HG02870 (cell line): ENCODE measurements at regions not wholly inside any gene's neighbourhood (a gene's known extent, or its start where the extent isn't known, plus 50 kb on each side); places are given as distances from the start of the nearest gene placed in this dataset.
A peak's percentile ranks its signal among the peaks of the same experiment; 100 is the strongest.
"Not testable (repeated sequence)": the region's sequence is repeated elsewhere in the genome, so short reads cannot be mapped to it uniquely, and the experiment has no call there.

ENCODE experiments used
- ATAC-seq: cut with Tn5 transposase; IDR thresholded peaks from one replicate; pipeline ENCODE4 v1.9.1; 2021; ENCODE audit warnings: mild to moderate bottlenecking, moderate library complexity; ENCODE audit not compliant: unreplicated experiment

DNA sequence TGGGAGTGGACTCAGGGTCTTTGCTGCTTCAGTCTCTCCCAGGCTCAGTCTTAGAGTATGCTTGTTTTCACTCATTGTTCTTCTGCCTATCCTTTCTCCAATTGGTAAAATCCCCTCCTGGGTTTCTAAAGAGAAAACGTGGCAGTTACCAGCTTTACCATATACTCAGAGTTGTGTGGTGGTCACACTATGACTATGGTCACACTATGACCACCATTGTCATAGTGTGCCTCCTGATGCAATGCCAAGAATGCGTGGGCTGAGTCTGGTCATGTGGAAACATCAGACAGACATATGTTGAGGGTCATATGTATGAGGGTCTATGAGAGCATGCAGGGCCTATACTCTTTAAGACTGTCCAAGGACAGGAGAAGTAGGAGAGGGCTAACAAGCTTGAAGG is 326.5 kb upstream of the PRR16 start:
- no peak for ATAC-seq

DNA sequence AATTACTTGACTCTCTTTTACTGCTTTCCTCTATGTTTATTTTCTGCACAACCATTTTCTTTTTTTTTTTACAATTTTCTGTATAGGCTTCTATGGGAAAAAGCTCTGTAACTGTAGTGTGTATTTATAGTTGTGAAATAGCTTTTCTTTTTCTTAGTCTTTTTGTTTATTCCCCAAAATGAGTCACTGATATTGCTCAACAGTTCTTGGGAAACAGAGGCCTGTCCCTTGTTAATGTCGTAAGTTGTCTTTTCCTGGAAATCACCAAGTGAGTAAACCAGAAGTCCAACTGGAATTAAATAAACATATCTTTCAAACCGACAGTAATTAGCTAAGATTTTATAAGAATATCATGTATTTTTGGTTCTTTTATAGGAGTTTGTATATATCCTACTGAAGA is 325.1 kb upstream of the PRR16 start:
- ATAC-seq = no peak

DNA sequence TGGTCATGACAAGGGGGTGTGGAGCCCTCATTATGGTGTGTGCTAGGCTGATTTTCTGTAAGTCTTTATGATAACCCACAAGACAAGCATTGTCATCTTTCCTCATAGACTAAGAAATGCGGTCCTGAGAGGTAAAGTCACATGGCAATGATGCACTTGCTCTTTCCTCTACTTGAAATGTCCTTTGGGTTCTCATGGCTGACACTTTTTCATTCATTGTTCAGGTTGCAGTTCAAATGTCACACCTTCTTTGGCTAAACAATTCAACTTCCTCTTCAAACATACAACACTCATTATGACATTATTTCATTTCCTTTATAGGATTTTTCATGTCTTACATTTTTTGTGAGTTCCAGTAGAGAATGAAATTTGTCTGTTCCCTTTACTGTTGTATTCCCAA is 323.6 kb upstream of the PRR16 start:
- no peak for ATAC-seq

DNA sequence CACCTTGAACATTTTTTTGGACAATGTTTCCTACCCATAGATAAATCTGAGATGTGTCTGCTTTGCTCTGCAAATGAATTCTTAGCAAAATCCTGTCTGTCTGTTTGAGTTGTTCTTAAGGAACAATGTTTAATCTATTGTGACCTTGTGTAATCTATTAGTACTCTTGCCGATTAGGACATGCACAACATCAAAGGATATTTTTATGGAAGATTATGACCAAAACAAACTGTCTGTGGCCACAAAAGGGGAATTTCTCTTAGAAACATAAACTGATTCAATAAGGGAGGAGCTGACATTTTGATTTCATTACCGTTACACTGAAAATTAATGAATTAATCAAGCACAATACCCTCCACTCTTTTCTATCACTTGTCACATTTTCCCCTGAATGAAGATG is 323.0 kb upstream of the PRR16 start:
- no peak for ATAC-seq

DNA sequence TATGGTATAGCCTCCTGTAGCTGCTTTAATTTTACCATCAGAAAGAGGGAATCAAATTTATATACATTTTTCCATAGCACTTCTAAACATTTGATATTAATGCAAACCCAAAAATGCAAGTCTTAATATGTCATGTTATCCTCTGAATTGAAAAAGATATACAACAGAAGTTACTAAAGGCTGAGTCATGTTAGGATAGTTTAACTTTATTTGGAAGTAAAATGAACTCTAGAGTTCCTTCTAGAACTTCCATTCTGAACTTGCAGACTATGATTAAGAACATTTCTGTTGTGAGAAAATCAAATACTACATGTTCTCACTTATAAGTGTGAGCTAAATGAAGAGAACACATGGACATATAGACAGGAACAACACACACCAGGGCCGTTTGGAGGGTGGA is 317.3 kb upstream of the PRR16 start:
- ATAC-seq = no peak

DNA sequence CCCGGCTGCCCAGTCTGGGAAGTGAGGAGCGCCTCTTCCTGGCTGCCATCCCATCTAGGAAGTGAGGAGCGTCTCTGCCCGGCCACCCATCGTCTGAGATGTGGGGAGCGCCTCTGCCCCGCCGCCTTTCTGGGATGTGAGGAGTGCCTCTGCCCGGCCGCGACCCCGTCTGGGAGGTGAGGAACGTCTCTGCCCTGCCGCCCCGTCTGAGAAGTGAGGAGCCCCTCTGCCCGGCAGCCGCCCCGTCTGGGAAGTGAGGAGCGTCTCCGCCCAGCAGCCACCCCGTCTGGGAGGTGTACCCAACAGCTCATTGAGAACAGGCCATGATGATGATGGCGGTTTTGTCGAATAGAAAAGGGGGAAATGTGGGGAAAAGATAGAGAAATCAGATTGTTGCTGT is 316.2 kb upstream of the PRR16 start:
- ATAC-seq = not testable (repeated sequence)

DNA sequence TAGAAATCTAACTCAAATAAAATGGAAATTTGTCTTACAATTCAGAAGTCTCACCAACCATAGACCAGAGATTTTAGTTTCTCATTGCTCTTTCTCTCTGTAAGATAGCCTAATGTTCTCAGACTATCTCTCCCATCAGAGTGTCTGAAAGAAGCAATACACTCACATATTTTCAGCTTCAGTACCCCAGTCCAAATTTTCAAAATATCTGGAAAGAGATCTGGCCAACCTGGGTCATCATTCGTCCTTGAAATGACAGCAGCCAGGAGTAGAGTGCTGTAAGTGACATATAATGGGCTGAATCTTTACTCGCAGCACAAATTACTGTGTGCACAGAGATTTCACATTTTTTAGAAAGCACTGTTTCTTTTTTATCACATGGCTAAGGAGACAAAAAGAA is 313.3 kb upstream of the PRR16 start:
- ATAC-seq = no peak

DNA sequence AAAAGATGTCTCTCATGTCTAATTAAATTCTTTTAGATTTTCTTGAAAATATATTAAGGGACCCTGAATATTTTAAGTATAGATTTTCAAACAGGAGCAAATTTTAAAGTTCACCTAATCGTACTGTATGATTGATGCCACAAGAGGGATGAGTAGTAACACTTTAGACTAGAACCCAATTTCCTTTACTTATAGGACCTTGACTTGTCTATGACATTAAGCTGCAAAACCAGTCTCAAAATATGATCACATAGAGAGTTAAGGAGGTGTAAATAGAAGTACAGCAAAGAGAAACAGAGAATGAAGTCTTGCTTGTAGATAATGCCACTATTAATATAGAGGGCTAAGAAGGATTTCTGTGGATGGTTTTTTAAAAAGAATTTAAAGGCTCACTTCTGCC is 312.9 kb upstream of the PRR16 start:
- no peak for ATAC-seq

DNA sequence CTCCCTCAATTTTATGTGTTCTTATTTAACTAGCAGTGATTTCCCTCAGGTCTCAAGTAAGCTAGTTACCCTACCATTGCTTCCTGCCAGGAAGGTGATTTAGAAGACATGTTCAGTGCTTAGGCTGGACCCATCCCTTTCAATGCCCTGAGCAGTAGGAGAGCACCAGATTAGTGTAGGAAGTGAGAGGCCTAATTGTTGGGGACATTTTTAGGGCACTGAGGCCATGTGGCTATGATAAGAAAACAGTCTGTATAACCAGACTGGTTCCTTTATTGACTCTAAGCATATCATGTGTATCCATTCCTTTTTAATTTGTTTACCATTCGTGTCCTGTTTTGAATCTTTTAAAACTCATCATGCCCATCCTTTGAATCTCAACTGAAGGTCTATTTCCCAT is 312.3 kb upstream of the PRR16 start:
- ATAC-seq = no peak

DNA sequence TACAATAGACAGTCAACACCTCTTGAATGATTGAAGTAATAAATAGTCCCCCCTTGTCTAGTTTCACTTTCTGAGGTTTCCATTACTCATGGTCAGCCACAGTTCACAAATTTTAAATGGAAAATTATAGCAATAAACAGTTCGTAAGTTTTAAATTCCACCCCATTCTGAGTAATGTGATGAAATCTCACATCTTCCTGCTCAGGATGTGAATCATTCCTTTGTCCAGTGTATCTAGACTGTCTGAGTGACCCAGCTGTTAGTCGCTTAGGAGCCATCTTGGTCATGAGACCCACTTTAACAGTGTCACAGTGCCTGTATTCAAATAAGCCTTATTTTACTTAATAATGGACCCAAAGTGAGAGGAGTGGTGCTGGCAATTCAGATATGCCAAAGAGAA is 311.6 kb upstream of the PRR16 start:
- no peak for ATAC-seq

DNA sequence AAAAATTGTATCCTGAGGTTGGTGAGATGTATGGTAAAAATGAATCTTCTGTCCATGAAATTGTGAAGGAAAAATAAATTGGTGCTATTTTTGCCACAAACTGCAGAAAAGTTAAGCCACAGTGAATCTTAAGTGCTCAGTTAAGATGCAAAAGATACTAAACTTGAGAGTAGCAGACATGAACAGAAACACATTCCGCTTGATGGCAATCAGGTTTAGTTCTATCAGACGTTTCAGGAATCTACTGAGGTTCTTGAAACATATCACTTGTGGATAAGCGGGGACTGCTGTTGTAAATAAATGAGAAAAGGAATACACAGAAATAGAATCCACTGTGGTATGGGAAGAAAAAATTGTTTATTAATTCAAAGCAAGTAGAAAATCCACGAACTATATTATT is 311.2 kb upstream of the PRR16 start:
- no peak for ATAC-seq

DNA sequence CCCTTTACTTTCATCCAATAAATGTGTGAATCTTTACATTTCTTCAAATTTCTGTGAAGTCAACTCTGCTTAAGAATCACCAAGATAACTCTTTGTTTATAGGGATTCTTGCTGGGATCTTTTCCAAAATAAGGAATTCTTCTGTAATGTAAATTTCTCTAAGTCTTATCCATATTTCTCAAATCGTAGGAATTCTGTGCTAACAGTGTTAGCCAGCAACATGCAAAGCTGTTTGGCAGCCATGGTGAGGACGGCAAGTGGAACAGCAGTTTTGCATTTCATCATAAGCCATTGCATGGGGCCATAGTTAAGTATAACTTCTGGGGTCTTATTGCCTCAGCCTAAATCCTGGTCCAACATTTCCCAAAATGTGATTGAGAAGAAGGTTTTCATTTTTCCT is 310.5 kb upstream of the PRR16 start:
- no peak for ATAC-seq

DNA sequence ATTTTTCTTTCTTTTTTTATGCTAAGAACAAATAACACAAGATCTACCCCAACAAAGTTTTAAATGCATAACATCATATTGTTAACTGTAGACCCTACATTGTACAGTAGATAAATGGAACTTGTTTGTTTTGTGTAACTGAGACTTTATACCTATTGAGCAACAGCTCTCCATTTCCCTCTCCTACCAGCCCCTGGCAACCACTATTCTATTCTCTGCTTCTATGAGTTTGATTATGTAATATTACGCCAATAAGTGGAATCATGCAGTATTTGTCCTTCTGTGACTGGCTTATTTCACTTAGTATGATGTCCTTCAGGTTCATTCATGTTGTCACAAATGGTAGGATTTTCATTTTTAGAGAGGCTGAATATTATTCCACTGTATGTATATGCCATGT is 308.2 kb upstream of the PRR16 start:
- no peak for ATAC-seq

DNA sequence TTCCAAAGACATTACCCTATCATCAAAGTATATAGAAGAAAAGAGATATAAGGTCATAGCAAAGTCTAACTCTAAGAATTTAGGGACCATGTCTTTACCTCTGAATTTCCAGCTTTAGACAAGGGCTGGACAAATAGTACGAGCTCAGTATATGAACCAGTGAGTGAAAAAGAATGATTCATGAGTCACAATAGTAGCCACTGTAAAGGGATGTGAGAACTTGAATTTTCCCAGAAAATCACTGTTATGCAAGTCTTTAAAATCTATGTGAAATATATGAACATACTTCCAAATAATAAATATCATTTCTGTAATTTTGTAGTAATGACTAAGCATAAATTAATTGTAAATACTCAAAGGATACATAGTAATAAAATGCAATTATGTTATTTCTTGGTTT is 305.9 kb upstream of the PRR16 start:
- no peak for ATAC-seq

DNA sequence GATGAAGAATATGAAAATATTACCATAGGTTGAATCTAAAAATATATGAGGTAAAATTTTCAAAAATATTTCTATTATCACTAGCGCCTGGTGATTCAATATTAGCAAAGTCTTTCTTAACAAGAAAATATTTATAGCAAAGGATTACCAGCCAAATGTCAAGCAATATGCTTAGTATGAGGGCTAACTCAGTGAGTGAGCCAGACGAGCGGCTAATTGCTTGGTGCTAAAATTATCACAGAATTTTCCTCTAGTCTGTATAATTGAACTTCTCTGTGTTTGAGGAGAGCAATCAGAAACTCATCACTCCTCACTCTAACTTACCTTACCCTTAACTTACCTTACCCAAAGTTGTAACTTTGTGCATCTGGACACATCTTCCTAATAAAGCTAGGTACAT is 304.9 kb upstream of the PRR16 start:
- no peak for ATAC-seq

DNA sequence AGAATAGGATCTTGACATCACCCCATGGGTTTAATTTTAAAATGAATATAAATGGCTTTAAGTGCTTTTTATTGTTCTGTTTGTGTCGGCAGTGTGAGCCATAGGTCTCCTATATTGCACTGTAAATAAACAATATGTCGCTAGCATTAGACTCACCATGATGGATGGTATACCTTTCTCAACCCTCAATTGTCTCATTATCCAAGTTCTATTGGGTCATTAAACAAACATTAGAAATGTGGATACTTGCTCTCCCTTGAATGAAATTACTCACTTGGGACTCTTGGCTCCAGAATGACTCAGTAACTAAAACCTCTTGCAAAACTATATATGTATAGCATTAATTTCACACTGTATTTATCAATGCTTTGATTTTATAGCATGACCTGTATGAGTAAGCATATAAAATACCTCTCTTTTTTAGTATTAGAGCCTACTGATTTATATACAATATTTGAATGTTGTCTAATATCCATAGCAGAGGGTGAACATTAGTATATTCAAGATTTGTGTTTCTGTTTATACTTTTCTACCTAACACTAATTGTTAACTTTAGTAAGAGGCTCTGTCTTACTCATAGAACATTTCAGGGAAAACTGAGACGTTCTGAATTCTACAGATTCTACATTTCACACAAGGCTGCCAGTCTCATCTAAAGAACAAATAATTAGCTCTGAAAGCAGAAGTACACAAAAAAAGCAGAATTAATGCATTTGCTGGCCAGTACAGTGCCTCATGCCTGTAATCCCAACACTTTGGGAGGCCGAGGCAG is 303.8 kb upstream of the PRR16 start:
- ATAC-seq = no peak

DNA sequence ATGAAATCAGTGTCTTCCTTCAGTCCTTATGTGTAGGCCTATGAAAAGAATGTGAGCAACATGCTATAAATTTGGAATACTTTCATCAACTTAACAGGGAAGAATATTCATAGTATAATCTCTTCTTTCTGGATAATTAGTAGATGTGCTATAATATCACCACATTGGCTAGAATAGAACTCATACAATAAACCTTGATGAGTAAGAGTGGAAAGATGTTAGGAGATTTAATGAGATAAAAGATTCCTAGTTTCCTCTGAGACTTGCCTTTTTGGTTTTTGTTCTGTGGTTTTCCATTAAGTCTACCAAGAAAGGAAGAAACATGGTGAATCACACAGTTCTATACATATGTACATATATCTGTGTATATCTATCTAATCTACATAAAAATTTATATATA is 301.8 kb upstream of the PRR16 start:
- ATAC-seq = no peak

DNA sequence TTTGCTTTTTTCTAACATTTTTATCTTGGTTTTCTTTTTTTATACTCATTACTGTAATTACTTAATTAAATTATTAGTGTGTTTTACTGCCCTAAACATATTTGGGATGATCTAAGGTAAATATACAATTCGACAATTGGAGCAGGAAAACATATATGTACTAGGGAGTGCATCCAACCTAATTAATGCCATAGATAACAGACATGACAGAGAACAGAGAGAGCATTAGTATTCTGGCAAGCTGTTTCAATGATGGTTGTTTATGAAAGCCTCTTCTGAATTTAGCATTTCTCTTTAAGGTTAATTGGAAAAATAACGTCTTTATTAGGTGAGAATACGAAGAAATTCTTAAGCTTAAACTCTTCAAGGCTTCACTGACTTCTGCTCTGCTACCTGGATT is 300.1 kb upstream of the PRR16 start:
- no peak for ATAC-seq

DNA sequence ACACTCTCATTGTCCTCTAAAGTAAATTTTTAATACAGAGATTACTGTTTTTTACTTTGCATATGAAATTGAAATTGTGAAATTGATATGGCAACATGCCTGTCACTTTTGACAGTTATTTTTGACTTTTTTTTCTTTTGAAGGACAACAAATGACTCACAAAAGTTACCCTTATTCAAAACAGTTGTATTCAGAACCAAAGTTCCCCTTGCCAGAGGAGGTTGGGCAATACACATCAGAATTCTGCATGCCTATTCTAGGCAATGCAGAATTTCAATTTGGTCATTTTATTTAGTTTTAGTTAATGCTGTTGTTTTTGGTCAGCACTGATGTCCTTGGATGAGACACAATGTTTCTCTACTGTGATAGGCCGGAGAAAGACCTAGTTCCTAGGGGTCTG is 299.1 kb upstream of the PRR16 start:
- ATAC-seq = peak; percentile 66

DNA sequence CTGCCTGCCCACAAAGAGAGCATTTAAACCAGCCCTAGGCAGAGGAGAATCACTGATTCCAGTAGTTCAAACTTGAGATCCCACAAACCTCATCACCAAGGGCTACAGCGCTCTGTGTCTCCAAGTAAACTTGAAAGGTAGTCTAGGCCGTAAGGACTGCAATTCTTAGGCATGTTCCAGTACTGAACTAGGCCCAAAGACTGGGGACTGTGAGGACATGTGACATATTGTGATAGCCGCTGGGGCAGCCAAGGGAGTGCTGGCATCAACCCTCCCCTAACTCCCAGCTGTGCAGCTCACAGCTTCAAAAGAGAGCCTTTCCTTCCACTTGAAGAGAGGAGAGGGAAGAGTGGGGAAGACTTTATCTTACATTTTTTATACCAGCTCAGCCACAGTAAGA is 291.0 kb upstream of the PRR16 start:
- ATAC-seq = no peak

DNA sequence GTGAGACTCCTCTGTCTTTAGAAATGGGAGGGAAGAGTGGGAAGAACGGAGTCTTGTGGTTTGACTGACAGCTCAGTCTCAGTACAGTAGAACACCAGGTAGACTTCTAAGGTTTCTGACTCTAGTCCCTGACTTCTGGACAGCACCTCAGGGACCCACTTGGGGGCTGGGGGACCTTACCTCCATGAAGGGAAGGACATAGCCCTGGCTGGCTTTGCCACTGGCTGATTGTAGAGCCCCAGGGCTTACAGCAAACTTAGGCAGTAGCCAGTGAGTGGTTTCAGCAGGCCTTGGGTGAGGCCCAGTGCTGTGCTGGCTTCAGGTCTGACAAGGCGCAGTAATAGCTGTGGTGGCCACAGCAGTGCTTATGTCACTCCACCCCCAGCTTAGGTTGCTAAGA is 290.0 kb upstream of the PRR16 start:
- ATAC-seq = no peak

DNA sequence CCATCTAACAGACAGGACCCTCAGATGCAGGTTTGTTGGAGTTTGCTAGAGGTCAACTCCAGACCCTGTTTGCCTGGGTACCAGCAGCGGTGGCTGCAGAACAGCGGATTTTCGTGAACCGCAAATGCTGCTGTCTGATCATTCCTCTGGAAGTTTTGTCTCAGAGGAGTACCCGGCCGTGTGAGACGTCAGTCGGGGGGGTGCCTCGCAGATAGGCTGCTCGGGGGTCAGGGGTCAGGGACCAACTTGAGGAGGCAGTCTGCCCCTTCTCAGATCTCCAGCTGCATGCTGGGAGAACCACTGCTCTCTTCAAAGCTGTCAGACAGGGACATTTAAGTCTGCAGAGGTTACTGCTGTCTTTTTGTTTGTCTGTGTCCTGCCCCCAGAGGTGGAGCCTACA is 282.9 kb upstream of the PRR16 start:
- ATAC-seq = not testable (repeated sequence)

DNA sequence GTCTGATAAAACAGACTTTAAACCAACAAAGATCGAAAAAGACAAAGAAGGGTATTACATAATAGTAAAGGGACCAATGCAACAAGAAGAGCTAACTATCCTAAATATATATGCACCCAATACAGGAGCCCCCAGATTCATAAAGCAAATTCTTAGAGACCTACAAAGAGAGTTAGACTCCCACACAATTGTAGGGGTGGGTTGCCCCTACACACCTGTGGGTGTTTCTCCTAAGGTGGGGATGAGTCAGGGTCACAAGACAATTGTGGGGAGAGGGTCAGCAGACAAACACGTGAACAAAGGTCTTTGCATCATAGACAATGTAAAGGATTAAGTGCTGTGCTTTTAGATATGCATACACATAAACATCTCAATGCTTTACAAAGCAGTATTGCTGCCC is 269.4 kb upstream of the PRR16 start:
- not testable (repeated sequence) for ATAC-seq
